Esophagus muscularis mucosa (tissue), 3 donors: ENCODE measurements at regions not wholly inside any gene's neighbourhood (a gene's known extent, or its start where the extent isn't known, plus 50 kb on each side); places are given as distances from the start of the nearest gene placed in this dataset.

Source experiments
- CTCF ChIP-seq, 3 experiments: fragments of 200-600 bp in 2 of 3; fragments of 450-650 bp in 1 of 3; sonication (generic) in 2 of 3; IDR thresholded peaks; one replicate each; pipeline ENCODE4 v1.5.1; 2017 to 2019; ENCODE audit warnings: antibody characterized with exemption in 3 of 3, mild to moderate bottlenecking in 2 of 3, moderate library complexity in 1 of 3
- POLR2AphosphoS5 ChIP-seq, 2 donors: sonication (generic); formaldehyde crosslinking; IDR thresholded peaks; one replicate each; pipeline ENCODE4 v1.6.1; 2017; ENCODE audit warnings: antibody characterized with exemption in 2 of 2

- no peak for TF ChIP-seq CTCF (IDR thresholded peaks at IDR 0.05)
- no peak for TF ChIP-seq POLR2AphosphoS5 (IDR thresholded peaks at IDR 0.05)
These were observed 939.0 kb upstream of the ATXN7L3B start for GRCh38 chr12:73598626-73599025.
